ENCODE measurements at regions not wholly inside any gene's neighbourhood (a gene's known extent, or its start where the extent isn't known, plus 50 kb on each side); places are given as distances from the start of the nearest gene placed in this dataset.

GRCh38 chrX:3184176-3184930 is 143.1 kb downstream of the ARSF start:
- TF ChIP-seq ZNF274 (IDR thresholded peaks at IDR 0.05; ENCODE audit: insufficient read depth, insufficient read length): no peak
- TF ChIP-seq HDAC6 (IDR thresholded peaks at IDR 0.05; ENCODE audit: unreplicated experiment): no peak
- TF ChIP-seq MTA2 (IDR thresholded peaks at IDR 0.05; ENCODE audit: low read depth): no peak
- no peak for TF ChIP-seq CTCF (IDR thresholded peaks at IDR 0.05 in 2 of 3, conservative IDR thresholded peaks at IDR 0.05 in 1 of 3; ENCODE audit: control insufficient read depth in 2 of 3, extremely low read depth in 1 of 3, insufficient read depth in 1 of 3, low read depth in 3 of 3, low read length in 3 of 3)
- no peak for TF ChIP-seq BHLHE40 (IDR thresholded peaks at IDR 0.05; ENCODE audit: borderline replicate concordance in 1 of 2, low read depth in 2 of 2, low read length in 1 of 2)
- no peak for TF ChIP-seq FOXK2 (IDR thresholded peaks at IDR 0.05)

Data from GM12878 (cell line).